ENCODE measurements at regions not wholly inside any gene's neighbourhood (a gene's known extent, or its start where the extent isn't known, plus 50 kb on each side); places are given as distances from the start of the nearest gene placed in this dataset.

- no peak for DNase-seq
Observed at GRCh38 chr10:78770167-78771090, 298.3 kb upstream of the ZMIZ1 start.

DNA sequence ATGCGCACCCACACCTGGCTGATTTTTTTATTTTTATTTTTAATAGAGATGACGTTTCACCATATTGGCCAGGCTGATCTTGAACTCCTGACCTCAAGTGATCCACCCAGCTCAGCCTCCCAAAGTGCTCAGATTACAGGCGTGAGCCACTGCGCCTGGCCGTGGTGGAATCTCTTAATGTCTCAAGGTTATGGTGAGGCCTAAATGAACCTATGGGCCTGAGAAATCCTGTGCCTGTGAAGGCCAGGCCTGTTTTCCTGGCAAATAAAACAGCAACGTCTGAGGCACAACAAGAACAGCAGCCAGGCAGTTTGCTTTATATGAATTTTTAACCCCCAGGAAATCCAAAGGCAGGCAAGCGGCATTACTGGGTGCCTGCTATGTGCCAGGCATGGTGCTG is 297.5 kb upstream of the ZMIZ1 start:
- DNase-seq: no peak

DNA sequence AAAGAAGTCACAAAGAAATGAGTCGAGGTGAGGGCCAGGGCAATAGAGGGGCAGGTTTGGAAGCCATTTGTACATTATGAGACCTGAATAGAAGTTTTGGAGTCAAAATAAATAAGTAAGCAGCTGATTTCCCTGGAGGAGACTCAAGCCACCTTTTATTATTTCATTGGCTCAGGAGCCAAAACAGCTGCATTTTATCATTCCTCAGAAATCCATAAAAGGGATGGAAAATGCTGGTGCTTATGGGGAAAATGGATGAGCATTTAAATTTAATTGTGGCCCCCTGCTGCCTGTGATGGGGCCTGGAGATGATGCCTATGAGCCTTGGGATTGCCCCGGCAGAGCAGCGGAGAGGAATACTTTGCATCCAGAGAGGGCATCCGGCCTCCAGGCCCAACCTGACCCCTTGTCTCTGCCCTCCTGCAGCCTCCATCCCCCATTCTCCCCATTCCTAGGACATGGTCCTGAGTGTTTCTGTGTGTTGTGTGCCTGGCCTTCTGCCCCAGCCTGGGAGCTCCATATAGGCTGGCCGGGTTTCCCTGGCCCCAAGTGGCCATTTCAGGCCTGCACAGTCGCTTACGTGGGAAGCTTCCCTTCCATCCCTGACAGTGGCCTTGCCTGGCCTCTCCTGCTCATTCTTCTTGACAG is 296.8 kb upstream of the ZMIZ1 start:
- no peak for DNase-seq

GRCh38 chr10:78772486-78772885 is 296.3 kb upstream of the ZMIZ1 start:
- no peak for DNase-seq

- no peak for DNase-seq
Observed at GRCh38 chr10:78772986-78773530, 295.7 kb upstream of the ZMIZ1 start.

- DNase-seq: no peak
Observed at GRCh38 chr10:78774614-78774998, 294.2 kb upstream of the ZMIZ1 start.

DNA sequence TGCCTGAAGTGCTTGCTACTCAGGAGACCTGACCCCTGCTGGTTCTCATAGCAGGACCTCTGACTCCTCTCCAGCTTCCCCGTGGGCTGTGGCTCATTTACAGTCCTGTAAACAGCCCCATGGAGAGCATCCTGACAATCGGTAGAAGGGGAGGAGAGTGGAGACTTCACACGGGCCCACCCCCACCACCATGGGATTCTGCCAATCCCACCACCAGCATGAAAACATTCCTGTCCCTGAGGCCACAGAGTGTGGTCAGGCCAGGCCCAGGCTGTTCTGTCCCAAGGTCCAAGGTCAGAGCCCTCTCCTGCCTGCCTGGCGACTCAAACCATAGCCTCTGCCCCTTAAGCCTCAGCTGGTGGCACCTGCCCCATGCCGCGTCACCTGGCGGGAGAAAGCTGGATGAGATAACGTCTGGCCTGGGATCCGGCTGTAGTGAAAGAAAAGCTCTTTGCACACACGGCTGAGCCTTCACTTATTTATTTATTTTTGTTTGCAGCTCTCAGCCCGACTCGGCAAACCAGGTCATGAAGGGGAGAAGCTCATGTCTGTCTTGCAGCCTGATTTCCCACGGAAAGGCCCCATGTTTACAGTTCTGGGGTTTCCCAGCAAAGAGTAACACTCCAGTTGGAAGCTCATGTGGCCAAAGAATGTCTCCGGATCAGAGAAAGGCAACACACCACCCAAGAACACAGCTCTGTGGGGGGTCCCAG is 293.6 kb upstream of the ZMIZ1 start:
- no peak for DNase-seq

- DNase-seq: no peak
Observed at GRCh38 chr10:78775891-78776290, 292.9 kb upstream of the ZMIZ1 start.

DNA sequence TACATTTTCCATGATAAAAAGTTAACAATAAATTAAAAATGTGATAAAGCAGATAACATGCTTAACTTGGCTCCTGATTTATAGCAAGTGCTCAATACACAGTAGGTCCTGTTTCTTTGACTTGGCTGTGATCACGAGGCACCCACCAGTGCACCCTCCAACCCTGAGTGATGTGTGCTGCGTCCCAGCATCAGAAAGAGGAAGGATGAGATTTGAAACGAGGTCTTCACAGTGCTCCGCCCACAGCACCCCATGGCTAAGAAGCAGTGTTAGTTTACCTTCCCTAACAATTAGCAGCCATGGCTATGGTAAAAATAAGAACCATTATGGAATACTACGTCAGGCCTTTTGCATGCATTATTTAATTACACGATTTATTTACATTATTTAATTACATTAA is 292.0 kb upstream of the ZMIZ1 start:
- no peak for DNase-seq

- DNase-seq: no peak
Observed at GRCh38 chr10:78777466-78777865, 291.3 kb upstream of the ZMIZ1 start.

GRCh38 chr10:78777867-78778266 is 290.9 kb upstream of the ZMIZ1 start:
- no peak for DNase-seq

- no peak for DNase-seq
Observed at GRCh38 chr10:78778444-78779338, 290.1 kb upstream of the ZMIZ1 start.

- no peak for DNase-seq
Observed at GRCh38 chr10:78779339-78779955, 289.3 kb upstream of the ZMIZ1 start.

DNA sequence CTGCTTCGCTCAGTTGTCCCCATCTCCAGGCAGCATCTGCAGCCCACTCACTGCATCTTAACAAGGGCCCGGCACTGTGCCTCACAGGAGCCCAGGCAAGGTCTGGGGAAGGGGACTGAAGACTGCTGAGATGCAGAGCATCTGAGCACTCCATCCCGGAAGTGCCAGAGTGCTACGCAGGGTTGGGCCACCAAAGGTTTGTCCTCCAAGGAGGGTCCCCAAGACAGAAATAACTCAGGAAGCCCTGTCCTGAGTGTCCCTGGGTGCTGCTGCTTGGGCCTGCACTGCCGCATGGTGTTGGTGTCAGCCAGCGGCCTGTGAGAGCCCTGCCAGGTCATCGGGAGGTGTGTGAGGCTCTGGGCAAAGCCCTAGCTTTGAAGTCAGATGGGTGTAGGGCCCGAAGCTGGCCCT is 288.2 kb upstream of the ZMIZ1 start:
- no peak for DNase-seq

DNA sequence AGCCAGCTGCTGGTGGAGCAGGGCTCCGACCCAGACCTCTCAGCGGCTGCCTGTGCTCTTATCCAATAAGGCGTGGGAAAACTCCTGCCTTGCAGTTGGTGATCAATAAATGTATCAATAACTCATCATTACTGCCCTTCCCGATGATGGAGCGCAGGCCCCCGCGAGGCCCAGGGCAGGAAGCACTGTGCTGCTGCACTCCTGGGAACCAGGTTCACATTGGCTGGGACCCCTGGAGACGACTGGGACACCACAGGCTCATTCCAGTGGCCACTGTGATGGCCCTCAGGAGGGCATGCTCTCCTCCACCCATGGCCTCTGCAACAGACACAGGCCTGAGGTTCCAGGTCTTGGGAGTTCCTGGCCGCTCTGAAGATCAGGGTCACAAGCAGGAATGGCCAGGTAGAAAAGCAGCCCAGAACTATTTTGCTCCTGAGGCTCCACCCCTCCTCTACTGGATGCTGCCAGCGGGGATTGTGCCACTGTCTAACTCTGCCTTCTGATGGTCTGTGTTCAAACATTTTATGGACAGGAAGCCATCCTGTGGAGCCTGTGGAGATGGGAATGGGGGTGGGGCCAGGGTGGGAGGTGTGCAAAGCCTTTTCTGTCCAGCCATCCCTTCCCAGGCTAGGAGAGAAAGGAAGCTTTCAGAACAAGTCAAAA is 287.4 kb upstream of the ZMIZ1 start:
- no peak for DNase-seq

- no peak for DNase-seq
Observed at GRCh38 chr10:78781991-78782390, 286.8 kb upstream of the ZMIZ1 start.

- DNase-seq: no peak
Observed at GRCh38 chr10:78782441-78782840, 286.3 kb upstream of the ZMIZ1 start.

GRCh38 chr10:78783753-78784152 is 285.0 kb upstream of the ZMIZ1 start:
- DNase-seq: no peak

- DNase-seq: no peak
Observed at GRCh38 chr10:78784546-78784945, 284.2 kb upstream of the ZMIZ1 start.

- no peak for DNase-seq
Observed at GRCh38 chr10:78785066-78785465, 283.7 kb upstream of the ZMIZ1 start.

- no peak for DNase-seq
Observed at GRCh38 chr10:78785991-78786390, 282.8 kb upstream of the ZMIZ1 start.

Measured in stimulated activated CD4-positive, alpha-beta T cell treated with anti-CD3 and anti-CD28 coated beads, Interleukin-1b, Interleukin-23, amount 100 ng/mL, for 48 hours (primary cell).